Type B pancreatic cell (in vitro differentiated cells): ENCODE measurements at regions not wholly inside any gene's neighbourhood (a gene's known extent, or its start where the extent isn't known, plus 50 kb on each side); places are given as distances from the start of the nearest gene placed in this dataset.

ENCODE experiments used
- DNase-seq: peaks from one replicate; pipeline ENCODE4 v3.0.0; 2021; ENCODE audit warnings: mixed read lengths; ENCODE audit not compliant: unreplicated experiment; ENCODE audit errors: extremely low spot score
- H3K27ac Mint-ChIP-seq: 2 replicates; pipeline ENCODE4 v1.8.0; 2021; ENCODE audit warnings: mild to moderate bottlenecking, mixed read lengths
- H3K27me3 Mint-ChIP-seq: 2 replicates; pipeline ENCODE4 v1.8.0; 2021; ENCODE audit warnings: mixed read lengths
- H3K36me3 Mint-ChIP-seq: 2 replicates; pipeline ENCODE4 v1.8.0; 2021; ENCODE audit warnings: mixed read lengths
- H3K4me1 Mint-ChIP-seq: one replicate; pipeline ENCODE4 v1.8.0; 2021; ENCODE audit warnings: mixed read lengths; ENCODE audit not compliant: unreplicated experiment
- H3K4me3 Mint-ChIP-seq: 2 replicates; pipeline ENCODE4 v1.8.0; 2021; ENCODE audit warnings: mild to moderate bottlenecking, mixed read lengths
- H3K9me3 Mint-ChIP-seq: 2 replicates; pipeline ENCODE4 v1.8.0; 2021; ENCODE audit warnings: mixed read lengths
- TF ChIP-seq, protein P1 (sequence below): fragments of 200-600 bp; sonication (generic); conservative IDR thresholded peaks from 2 replicates; pipeline ENCODE4 v1.5.0; 2021; ENCODE audit warnings: antibody characterized with exemption, mild to moderate bottlenecking

DNA sequence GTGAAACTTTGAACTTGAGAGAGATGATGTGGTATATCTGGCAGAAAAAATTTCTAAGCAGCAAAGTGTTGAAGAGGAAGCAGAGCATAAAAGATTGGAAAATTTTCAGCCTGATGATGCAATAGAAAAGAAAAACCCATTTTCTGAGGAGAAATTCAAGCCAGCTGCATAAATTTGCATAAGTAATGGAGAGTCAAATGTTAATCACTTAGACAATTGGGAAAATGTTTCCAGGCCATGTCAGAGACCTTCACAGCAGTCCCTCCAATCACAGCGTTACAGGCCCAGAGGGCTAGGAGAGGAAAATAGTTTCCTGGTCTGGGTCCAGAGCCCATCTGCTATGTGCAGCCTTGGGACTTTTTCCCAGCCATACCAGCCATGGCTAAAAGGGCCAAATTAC lies 469.0 kb upstream of the FOXG1 start:
- no peak overlapping the region for H3K27ac Mint-ChIP-seq
- peaks cover 8% of the 10 kb centered on the region for H3K9me3 Mint-ChIP-seq
- TF ChIP-seq, protein P1, sequence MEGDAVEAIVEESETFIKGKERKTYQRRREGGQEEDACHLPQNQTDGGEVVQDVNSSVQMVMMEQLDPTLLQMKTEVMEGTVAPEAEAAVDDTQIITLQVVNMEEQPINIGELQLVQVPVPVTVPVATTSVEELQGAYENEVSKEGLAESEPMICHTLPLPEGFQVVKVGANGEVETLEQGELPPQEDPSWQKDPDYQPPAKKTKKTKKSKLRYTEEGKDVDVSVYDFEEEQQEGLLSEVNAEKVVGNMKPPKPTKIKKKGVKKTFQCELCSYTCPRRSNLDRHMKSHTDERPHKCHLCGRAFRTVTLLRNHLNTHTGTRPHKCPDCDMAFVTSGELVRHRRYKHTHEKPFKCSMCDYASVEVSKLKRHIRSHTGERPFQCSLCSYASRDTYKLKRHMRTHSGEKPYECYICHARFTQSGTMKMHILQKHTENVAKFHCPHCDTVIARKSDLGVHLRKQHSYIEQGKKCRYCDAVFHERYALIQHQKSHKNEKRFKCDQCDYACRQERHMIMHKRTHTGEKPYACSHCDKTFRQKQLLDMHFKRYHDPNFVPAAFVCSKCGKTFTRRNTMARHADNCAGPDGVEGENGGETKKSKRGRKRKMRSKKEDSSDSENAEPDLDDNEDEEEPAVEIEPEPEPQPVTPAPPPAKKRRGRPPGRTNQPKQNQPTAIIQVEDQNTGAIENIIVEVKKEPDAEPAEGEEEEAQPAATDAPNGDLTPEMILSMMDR = no peak
- H3K4me1 Mint-ChIP-seq = no peaks in the 10 kb centered on the region
- DNase-seq = no peak
- H3K36me3 Mint-ChIP-seq = no peaks in the 10 kb centered on the region
- no peak overlapping the region for H3K4me3 Mint-ChIP-seq
- peaks cover 5% of the 10 kb centered on the region for H3K27me3 Mint-ChIP-seq

DNA sequence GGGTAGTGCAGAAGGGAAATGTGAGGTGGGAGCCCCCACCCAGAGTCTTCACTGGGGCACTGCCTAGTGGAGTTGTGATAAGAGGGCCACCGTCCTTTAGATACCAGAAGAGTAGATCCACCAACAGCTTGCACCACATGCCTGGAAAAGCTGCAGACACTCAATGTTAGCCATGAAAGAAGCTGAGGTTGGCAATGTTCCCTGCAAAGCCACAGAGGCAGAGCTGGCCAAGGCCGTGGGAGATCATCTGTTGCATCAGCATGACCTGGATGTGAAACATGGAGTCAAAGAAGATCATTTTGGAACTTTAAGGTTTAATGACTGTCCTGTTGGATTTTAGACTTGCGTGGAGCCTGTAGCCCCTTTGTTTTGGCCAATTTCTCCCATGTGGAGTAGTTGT lies 468.4 kb upstream of the FOXG1 start:
- Mint-ChIP-seq H3K4me1 (no peaks in the 10 kb centered on the region), H3K4me3 (no peak overlapping the region), H3K27me3 (peaks cover 5% of the 10 kb centered on the region), H3K36me3 (no peaks in the 10 kb centered on the region), H3K27ac (no peak overlapping the region), H3K9me3 (peaks cover 8% of the 10 kb centered on the region)
- no peak for DNase-seq
- TF ChIP-seq, protein P1 = no peak

DNA sequence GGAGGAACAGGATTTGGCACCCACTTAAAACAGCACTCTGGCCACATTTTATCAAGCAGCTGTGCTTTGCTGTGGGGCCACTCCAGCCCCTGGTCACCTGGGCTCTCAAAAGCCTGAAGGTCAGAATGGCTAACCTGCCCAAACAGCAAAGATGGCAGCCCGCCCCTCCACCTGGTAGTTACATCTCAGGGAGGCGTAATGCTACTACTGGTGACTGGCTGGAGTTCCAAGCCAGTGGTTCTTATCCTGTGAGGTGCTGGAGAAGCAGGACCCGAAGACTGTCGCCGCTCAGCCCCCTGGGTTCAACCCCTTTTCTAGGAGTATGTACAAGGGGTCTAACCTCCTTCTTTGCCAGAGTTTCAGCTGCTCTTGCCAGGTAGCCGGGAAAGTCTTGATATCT lies 467.4 kb upstream of the FOXG1 start:
- no peaks in the 10 kb centered on the region for H3K4me1 Mint-ChIP-seq
- peaks cover 5% of the 10 kb centered on the region for H3K27me3 Mint-ChIP-seq
- H3K27ac Mint-ChIP-seq = no peak overlapping the region
- no peaks in the 10 kb centered on the region for H3K36me3 Mint-ChIP-seq
- DNase-seq = no peak
- no peak overlapping the region for H3K4me3 Mint-ChIP-seq
- peaks cover under 1% of the 10 kb centered on the region for H3K9me3 Mint-ChIP-seq
- TF ChIP-seq, protein P1 = no peak

DNA sequence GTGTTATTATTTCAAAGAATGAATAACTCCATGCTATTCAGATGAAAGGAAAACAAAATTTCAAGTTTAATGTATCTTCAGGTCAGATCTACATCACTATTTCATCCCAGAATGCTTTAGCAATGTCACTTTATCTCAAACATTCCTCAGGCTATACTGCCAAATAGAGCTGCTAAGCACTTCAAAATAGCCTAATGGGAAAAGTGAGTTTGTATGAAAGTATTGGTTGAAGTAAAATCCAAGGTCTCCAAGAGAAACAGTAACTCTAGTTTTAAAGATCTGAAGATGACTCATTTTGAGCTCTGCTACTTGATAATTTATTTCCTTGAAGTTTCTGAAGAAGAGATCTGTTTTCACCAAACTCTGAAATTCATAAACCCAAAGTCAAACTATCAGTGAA lies 466.2 kb upstream of the FOXG1 start:
- Mint-ChIP-seq H3K27ac (no peak overlapping the region), H3K4me1 (no peaks in the 10 kb centered on the region), H3K4me3 (no peak overlapping the region), H3K36me3 (no peaks in the 10 kb centered on the region), H3K9me3 (no peaks in the 10 kb centered on the region), H3K27me3 (no peaks in the 10 kb centered on the region)
- no peak for DNase-seq
- TF ChIP-seq, protein P1 = no peak

DNA sequence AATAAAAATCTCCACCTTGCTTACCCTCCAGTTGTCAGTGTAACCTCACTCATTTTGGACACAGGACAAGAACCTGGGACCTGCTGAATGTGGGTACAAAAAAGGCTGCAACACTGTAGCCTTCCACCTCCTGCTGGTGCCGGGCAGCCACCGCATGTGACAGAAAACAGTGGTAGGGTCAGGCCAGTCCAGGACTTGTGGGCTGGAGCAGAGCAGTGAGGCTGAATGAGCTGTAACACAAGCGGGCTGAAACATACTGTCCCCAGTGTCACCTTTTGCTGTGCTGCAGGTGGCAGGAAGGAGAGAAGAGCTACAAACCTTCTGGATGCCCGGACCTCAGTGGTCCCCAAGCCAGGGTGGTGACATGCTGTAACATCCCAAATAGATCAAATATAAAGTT lies 465.4 kb upstream of the FOXG1 start:
- Mint-ChIP-seq H3K36me3 (no peaks in the 10 kb centered on the region), H3K27ac (no peak overlapping the region), H3K9me3 (no peaks in the 10 kb centered on the region), H3K4me3 (no peak overlapping the region), H3K4me1 (no peaks in the 10 kb centered on the region), H3K27me3 (no peaks in the 10 kb centered on the region)
- TF ChIP-seq, protein P1 = no peak
- DNase-seq = no peak

DNA sequence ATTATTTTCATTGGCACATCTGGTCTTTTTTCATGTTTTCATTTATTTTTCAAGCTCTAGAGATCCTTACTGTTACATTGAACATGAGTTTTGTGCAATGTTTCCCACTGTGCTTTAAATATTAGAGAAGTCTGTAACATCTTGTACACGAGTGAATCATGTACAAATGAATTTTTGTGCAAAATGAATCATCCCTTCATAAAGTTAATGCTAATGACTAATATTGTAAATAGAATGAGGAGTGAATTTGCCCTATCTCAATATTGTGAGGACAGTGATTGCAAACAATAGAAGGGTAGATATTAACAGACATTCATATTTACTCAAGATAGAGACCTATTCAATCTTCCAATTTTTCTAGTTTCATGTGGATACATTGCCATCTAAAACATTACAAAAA lies 463.3 kb upstream of the FOXG1 start:
- Mint-ChIP-seq H3K4me1 (no peaks in the 10 kb centered on the region), H3K27ac (no peak overlapping the region), H3K9me3 (no peaks in the 10 kb centered on the region), H3K36me3 (no peaks in the 10 kb centered on the region), H3K4me3 (no peak overlapping the region), H3K27me3 (no peaks in the 10 kb centered on the region)
- TF ChIP-seq, protein P1 = no peak
- DNase-seq = no peak
